CD4-positive, alpha-beta T cell treated with Interleukin-6 for 4 hours (primary cell): ENCODE measurements at regions not wholly inside any gene's neighbourhood (a gene's known extent, or its start where the extent isn't known, plus 50 kb on each side); places are given as distances from the start of the nearest gene placed in this dataset.

Experiments
- DNase-seq: peaks from one replicate; pipeline ENCODE4 v3.0.0-alpha.2; 2020; ENCODE audit warnings: mixed read lengths

GRCh38 chr11:116551576-116551975 is 221.2 kb downstream of the BUD13 start:
- DNase-seq = no peak

GRCh38 chr11:116548256-116548655 is 224.5 kb downstream of the BUD13 start:
- DNase-seq = no peak

- DNase-seq = no peak
Measured at GRCh38 chr11:116547571-116547970, 225.2 kb downstream of the BUD13 start.

GRCh38 chr11:116545912-116546311 is 226.9 kb downstream of the BUD13 start:
- DNase-seq = no peak

- no peak for DNase-seq
Measured at GRCh38 chr11:116544721-116545120, 228.1 kb downstream of the BUD13 start.

- DNase-seq = no peak
Measured at GRCh38 chr11:116543911-116544475, 228.8 kb downstream of the BUD13 start.

GRCh38 chr11:116543099-116543498 is 229.7 kb downstream of the BUD13 start:
- DNase-seq = no peak

- DNase-seq = no peak
Measured at GRCh38 chr11:116542406-116542805, 230.4 kb downstream of the BUD13 start.

DNA sequence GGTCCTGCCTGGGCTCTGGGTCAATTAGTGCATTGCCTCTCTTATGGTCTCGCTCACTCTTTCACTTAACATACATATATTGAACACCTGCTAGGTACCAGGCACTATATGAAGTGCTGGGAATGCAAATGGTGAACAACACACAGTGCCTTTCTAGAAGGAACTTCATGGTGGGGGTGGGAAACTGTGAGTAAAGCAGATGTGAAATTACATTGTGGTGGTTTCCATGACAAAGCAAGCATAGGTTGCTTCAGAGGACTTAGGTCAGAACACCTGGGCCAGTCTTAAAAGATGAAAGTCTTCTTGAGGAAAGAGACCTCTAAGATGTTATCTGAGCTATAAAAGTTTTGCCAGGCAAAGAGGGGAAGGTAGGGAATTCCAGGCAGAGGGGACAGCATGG is 231.3 kb downstream of the BUD13 start:
- no peak for DNase-seq

DNA sequence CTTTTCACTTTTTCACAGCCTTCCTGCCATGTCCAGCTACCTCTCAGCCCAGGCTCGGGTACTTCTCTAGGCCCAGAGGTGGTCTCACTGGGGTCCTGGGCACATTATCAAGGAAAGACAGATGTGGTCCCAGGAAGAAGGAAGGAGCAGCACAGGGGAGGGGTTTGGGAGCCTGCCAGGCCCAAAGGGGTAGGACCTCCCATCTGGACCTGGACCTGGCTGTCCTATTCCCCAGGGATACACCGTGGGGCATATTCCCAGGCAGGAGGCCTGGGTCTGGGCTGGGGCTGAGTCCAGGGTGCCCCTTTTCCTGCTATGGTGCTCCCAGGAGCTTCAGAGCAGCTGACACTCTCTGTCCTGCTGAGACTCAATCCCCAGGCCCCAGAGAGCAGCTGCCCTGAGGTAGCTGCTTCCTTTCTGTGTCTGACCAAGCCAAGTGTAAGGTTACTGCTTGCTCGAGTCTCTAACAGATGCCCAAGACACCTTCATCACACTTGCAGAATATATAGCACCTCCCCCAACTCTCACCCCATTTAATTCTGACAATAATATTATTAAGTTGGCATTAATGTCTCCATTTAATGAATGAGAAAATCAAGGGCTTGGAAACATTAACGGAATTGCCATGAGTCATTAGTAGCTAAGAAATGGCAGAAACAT is 232.0 kb downstream of the BUD13 start:
- DNase-seq = no peak

DNA sequence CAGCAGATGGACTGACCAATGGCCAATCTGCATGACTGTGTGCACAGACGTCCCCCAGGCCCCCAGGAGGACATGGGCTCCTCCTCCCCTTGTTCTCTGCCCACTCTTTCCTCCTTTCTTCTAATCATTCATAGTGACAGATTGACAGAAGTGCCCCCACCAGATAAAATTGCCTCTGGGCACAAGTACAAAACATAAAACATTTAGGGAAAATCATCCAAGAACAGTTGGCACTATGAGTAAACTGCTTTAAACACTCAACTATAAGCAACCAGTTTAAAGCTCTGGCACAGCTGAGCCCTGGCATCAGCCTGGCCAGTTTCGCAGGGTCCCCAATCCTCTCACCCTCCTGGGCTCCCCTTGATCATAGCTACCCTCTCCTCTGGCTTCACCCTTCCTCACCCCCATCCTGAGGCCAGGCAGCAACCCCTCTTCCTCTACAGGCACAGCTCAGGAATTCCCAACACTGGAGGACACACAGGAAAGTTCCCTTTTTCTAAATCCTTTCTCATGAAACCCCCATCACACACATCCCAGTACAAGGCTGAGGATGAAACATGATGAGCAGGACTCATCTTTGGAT is 232.9 kb downstream of the BUD13 start:
- no peak for DNase-seq

- DNase-seq = no peak
Measured at GRCh38 chr11:116539211-116539610, 233.6 kb downstream of the BUD13 start.

GRCh38 chr11:116538677-116539076 is 234.1 kb downstream of the BUD13 start:
- DNase-seq = no peak

- DNase-seq = no peak
Measured at GRCh38 chr11:116537709-116538108, 235.1 kb downstream of the BUD13 start.

- DNase-seq = no peak
Measured at GRCh38 chr11:116537121-116537520, 235.7 kb downstream of the BUD13 start.

- DNase-seq = no peak
Measured at GRCh38 chr11:116536416-116536815, 236.4 kb downstream of the BUD13 start.

DNA sequence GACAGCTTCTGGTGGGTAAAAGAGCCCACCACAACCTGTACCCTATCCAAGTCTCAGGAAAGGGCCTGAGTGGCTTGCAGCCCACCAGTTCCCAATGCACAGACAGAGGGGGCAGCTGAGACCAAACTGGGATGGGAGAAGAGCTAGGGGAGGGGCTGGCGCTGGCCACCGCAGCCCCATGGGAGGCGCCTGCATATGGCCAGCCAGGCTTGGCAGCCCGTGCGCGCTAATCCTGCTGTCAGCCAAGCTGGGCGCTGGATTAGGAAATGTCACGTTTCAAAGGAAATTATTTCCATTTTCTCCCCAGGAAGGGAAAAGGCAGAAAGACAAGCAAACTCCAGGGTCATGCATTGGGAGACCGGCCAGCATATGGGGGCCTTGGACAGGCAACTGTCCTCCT is 236.8 kb downstream of the BUD13 start:
- no peak for DNase-seq

DNA sequence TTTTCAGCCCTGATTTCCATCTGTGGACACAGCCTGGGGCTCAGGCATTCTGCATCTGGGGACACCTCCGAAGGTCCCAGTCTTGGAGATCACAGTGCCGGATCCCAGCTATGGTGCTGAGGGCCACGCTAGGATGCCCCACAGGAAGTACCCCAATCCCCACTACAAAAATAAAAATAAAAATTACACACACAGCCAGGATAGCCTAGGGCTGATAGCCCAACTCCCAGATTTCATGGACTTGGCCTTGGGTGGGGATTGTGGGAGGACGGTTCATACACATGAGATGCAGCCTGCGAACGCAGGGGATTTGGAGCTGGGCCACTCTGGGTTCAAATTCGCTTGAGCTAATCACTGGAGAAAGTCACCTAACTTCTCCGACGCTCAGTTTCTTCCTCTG is 237.7 kb downstream of the BUD13 start:
- DNase-seq = no peak

DNA sequence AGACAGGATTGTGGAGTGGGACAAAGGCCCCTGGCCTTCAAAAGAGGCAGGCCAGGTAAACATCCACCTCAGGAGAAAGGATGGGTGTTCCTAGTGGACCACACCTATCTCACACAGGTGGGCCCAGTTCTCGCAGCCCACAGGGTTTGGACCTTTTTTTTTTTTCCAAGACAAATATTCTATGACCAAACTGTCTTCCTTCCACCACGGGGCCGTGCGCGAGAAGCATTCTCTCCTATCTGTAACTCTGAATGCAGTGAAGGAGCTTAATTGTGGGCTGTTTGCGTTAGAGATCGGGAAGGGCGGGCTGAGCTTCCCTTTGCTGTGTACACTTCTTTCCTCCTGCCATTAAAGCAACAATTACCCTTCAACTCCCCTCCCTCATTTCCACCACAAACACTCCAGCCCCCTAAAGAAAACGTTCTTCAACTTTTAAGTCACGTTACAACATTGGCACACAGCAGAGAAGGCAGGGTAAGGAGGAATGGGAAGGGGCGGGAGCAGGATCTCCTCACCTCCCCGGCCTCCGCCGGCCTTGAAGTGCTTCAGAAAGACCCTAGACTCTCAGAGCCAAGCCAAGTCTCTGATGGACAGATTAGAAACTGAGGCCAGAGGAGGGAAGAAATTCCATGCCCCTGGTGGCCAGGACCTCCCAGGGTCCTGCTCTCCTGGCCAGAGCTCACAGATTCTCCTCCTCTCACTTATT is 238.4 kb downstream of the BUD13 start:
- no peak for DNase-seq

DNA sequence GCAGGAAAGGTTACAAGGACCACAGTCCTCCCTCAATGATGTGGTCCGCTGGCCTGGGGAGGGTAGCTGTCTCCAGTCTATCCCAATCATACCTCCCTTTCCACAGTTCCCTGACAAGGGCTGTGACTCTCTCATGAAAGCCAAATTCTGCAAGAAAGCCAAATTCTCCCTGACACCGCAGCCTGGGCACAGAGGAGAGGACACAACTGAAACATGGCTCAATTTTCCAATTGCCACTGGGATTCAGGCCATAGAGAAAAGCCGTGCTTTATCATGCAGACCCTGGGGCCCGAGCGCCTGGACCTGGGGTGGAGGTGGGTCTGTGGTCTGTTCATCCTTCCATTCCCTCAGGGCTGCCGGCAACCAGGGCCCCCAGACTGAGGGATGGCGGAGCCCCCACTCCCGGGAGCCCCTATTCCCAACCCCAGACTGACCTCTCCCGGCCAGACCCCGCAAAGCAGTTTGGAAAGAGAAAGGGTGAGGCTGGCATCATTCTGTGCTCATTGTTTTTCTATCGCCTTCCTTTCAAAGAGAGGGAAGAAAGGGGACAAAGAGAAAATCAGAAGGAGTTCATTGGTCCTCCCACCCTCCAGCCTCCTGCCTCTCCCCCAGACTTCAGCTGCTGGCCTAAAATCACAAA is 239.5 kb downstream of the BUD13 start:
- DNase-seq = no peak

DNA sequence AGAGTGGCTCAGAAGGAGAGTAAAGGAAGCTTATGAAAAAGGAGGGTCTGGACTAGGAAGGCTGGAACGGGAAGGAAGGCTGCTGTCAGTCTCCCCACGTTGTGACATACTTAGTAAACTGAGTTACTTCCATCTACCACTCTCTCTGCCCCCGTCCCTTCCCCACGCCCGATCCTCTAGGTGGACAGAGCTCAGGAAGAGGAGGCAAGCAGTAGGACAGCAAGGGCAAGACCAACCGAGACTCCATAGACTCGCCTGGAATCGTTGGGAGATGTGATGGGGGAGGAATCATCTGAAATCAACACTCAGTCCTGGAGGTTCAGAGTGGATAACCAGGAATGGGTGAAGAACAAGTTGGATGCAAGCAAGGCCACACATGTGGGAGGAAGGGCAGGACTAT is 240.7 kb downstream of the BUD13 start:
- no peak for DNase-seq

DNA sequence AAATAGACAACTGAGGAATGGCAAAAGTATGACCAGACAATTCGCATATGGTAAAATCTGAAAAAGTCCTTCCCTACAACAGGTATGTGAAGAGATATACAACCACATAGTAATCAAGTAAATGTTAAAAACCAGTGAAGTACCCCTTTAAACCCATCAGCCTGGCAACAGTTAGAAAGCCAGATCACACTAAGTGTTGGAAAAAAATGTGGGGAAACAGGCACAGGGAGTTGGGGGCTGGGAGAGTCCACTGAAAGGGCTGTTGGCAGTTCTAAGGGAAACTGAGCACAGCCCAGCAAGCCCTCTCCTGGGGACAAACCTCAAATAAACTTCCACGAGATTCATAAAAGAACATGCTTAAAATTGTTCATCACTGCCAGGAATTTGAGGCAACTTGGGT is 242.1 kb downstream of the BUD13 start:
- DNase-seq = no peak

GRCh38 chr11:116529271-116529670 is 243.5 kb downstream of the BUD13 start:
- no peak for DNase-seq
